ENCODE measurements at regions not wholly inside any gene's neighbourhood (a gene's known extent, or its start where the extent isn't known, plus 50 kb on each side); places are given as distances from the start of the nearest gene placed in this dataset.

DNA sequence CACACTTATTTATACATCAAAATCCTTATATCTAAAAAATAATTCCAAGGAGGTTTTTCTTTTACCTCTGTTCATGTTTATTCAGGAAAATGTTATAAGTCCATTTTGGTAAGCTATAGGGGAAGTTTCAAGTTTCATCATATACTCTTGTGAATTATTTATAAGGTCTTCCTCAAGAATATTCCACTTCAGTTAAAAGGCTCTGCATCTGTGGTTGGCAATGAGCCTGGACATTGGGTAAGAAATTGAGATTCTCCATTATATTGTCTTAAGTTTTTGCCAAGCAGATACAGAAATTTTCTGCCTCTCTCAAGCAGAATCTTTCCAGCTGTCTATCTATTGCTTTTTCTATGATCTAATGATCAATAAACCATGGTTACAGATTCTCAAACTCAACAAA is 641.9 kb downstream of the NLGN4X start:
- TF ChIP-seq, protein P1, sequence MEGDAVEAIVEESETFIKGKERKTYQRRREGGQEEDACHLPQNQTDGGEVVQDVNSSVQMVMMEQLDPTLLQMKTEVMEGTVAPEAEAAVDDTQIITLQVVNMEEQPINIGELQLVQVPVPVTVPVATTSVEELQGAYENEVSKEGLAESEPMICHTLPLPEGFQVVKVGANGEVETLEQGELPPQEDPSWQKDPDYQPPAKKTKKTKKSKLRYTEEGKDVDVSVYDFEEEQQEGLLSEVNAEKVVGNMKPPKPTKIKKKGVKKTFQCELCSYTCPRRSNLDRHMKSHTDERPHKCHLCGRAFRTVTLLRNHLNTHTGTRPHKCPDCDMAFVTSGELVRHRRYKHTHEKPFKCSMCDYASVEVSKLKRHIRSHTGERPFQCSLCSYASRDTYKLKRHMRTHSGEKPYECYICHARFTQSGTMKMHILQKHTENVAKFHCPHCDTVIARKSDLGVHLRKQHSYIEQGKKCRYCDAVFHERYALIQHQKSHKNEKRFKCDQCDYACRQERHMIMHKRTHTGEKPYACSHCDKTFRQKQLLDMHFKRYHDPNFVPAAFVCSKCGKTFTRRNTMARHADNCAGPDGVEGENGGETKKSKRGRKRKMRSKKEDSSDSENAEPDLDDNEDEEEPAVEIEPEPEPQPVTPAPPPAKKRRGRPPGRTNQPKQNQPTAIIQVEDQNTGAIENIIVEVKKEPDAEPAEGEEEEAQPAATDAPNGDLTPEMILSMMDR (conservative IDR thresholded peaks at IDR 0.05; ENCODE audit: low read depth, low read length): no peak
- H3K4me3 ChIP-seq (ENCODE audit: low read depth, low read length): no peak overlapping the region
- DNase-seq (ENCODE audit: low read depth): no peak

DNA sequence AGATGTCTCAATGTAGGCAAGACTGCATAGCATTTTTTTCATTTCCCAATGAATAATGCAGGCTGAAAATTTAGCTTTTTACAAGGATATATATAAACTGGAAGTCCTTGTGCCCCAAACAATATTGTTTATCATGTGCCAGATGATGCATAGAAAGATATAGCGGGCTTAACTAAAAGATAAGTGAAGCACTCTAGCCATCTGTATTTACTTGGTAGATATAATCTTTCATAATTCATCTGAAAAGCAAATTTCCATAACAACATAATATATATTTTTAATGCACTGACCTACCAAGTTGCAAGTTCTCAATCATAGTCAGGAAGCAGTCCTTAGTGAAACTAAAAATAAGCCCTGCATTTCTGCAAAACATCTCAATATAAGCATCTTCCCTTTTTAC is 653.3 kb downstream of the NLGN4X start:
- DNase-seq (ENCODE audit: low read depth): no peak
- TF ChIP-seq, protein P1 (conservative IDR thresholded peaks at IDR 0.05; ENCODE audit: low read depth, low read length): no peak
- no peak overlapping the region for H3K4me3 ChIP-seq (ENCODE audit: low read depth, low read length)

DNA sequence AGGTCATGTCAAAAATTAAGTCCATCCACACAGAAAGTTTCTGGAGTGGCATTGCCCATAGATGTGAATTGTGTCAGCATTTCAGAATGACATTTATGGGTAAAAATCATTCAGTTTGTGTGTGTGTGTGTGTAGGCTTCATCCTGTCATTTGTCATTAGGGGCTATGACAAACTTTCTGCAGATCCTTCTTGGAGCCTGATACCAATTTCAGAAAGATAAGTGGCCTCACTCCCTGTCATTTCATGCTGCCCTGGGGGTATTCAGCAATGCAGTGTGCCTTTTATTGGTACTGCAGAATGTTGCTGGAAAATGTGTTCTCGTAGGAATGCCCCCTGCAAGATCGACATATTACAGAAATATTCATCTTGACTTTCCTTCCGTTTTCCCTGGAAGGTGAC is 659.7 kb downstream of the NLGN4X start:
- TF ChIP-seq, protein P1 (conservative IDR thresholded peaks at IDR 0.05; ENCODE audit: low read depth, low read length): no peak
- H3K4me3 ChIP-seq (ENCODE audit: low read depth, low read length): no peak overlapping the region
- no peak for DNase-seq (ENCODE audit: low read depth)

DNA sequence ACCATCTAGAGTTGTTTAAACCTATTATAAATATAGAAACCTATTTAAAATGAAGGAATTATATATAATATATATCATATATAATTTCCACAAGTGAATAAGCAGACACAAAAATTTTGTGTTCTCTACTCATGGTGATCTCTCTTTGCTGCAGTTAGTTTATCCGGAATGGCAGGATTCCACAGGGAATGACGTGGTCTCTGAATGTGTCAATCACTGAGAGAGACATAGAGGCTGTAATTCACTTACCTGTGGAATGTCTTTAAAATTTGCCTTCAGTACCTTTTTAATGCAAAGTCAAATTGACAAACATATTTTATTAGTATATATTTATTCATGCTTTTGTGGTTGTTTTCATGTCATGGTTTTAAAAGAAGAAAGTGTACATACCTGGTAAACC is 669.3 kb downstream of the NLGN4X start:
- DNase-seq (ENCODE audit: low read depth): no peak
- TF ChIP-seq, protein P1 (conservative IDR thresholded peaks at IDR 0.05; ENCODE audit: low read depth, low read length): no peak
- H3K4me3 ChIP-seq (ENCODE audit: low read depth, low read length): no peak overlapping the region

DNA sequence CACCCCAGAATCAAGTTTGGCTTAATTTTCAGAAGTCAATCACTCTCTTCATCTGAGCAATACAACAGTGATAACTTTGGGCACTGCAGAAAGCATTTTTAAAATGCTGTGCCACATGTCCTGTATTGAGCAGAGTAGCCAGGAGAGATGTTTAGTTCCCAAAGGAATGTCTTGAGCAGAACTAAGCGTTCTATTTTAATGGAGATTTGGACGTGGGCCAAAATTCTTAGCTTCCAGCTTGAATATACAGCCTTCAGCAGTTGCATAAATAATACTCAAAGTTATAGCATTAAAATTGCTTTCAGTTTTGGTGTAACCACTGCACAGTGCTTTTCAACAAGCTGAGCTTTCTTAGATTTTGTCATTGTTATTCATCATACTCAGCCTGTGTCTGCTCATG is 679.2 kb downstream of the NLGN4X start:
- TF ChIP-seq, protein P1 (conservative IDR thresholded peaks at IDR 0.05; ENCODE audit: low read depth, low read length): no peak
- DNase-seq (ENCODE audit: low read depth): no peak
- H3K4me3 ChIP-seq (ENCODE audit: low read depth, low read length): no peak overlapping the region

GRCh38 chrX:5537098-5537497 is 691.6 kb downstream of the NLGN4X start:
- TF ChIP-seq, protein P1 (conservative IDR thresholded peaks at IDR 0.05; ENCODE audit: low read depth, low read length): no peak
- no peak for DNase-seq (ENCODE audit: low read depth)
- H3K4me3 ChIP-seq (ENCODE audit: low read depth, low read length): no peak overlapping the region

DNA sequence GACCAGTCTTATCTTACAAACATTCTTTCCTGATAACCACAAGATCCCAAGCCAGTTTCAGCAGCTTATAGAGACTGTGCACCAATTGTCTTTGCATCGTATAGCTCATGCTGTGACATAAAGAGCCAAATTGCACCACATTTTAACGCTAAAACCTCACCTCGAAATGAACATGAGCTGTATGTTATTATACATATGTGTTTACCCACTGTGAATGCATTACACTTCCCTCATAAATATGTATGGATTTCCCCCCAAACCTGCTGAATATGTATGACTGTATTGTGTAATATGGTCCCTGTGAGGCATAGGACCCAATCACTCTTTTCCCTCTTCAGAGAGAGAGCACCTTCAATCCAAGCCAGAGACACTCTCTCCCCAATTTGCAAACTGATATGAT is 692.4 kb downstream of the NLGN4X start:
- no peak for DNase-seq (ENCODE audit: low read depth)
- TF ChIP-seq, protein P1 (conservative IDR thresholded peaks at IDR 0.05; ENCODE audit: low read depth, low read length): no peak
- no peak overlapping the region for H3K4me3 ChIP-seq (ENCODE audit: low read depth, low read length)
